VCaP (cell line): ENCODE measurements at regions not wholly inside any gene's neighbourhood (a gene's known extent, or its start where the extent isn't known, plus 50 kb on each side); places are given as distances from the start of the nearest gene placed in this dataset.

Experiments
- H3K27ac ChIP-seq: fragments of 450-650 bp; 2 replicates; pipeline ENCODE4 v1.5.1; 2017
- TF ChIP-seq, protein P1 (sequence below): fragments of 450-650 bp; conservative IDR thresholded peaks from 2 replicates; pipeline ENCODE4 v1.5.1; 2017; ENCODE audit warnings: mild to moderate bottlenecking, moderate library complexity

GRCh38 chr4:31175242-31175910 is 455.2 kb downstream of the PCDH7 start:
- TF ChIP-seq, protein P1, sequence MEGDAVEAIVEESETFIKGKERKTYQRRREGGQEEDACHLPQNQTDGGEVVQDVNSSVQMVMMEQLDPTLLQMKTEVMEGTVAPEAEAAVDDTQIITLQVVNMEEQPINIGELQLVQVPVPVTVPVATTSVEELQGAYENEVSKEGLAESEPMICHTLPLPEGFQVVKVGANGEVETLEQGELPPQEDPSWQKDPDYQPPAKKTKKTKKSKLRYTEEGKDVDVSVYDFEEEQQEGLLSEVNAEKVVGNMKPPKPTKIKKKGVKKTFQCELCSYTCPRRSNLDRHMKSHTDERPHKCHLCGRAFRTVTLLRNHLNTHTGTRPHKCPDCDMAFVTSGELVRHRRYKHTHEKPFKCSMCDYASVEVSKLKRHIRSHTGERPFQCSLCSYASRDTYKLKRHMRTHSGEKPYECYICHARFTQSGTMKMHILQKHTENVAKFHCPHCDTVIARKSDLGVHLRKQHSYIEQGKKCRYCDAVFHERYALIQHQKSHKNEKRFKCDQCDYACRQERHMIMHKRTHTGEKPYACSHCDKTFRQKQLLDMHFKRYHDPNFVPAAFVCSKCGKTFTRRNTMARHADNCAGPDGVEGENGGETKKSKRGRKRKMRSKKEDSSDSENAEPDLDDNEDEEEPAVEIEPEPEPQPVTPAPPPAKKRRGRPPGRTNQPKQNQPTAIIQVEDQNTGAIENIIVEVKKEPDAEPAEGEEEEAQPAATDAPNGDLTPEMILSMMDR, result no peak
- H3K27ac ChIP-seq, result no peak overlapping the region

DNA sequence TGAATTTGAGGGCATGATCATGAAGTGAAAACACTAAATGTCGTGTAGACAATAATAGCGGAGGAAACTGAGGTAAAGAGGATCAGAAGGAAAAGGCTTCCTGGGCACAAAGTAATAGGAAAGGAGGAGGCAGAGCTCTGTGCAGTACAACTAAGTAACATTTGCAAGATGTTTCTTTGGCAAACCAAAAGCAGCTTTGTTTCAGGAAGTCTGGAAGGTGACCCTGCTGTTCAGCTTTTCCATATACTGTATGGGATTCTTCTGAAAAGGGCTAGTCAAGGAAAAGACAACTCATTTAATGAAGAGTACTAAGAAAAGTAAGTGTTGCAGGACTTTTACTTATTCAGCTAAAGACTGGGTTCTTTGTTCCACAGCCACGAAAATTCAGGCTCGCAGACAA is 463.1 kb downstream of the PCDH7 start:
- TF ChIP-seq, protein P1, result no peak
- H3K27ac ChIP-seq, result no peak overlapping the region

GRCh38 chr4:31185014-31185585 is 464.9 kb downstream of the PCDH7 start:
- no peak overlapping the region for H3K27ac ChIP-seq
- TF ChIP-seq, protein P1, result no peak

GRCh38 chr4:31187979-31188378 is 467.8 kb downstream of the PCDH7 start:
- no peak overlapping the region for H3K27ac ChIP-seq
- TF ChIP-seq, protein P1, result no peak

DNA sequence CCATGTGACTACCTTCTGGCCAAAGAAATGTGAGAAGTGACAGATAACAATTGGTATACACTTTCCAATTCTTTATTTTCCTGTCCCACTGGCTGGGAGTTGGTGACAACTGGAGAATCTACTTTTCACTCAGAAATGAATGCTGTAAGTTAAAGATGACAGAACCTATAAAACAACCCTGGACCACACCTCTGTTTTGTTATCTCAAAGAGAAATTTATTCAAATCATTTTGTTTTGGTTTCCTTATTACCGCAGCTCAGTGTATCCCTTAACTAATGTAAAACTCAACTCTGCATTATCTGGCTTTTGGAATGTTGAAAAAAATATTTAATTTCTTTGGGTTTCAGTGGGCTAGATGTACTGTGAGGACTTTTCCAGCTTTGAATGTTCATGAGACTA is 469.8 kb downstream of the PCDH7 start:
- H3K27ac ChIP-seq, result no peak overlapping the region
- TF ChIP-seq, protein P1, result no peak

- TF ChIP-seq, protein P1, result no peak
- H3K27ac ChIP-seq, result no peak overlapping the region
Measured at GRCh38 chr4:31190671-31191070, 470.5 kb downstream of the PCDH7 start.

- TF ChIP-seq, protein P1, result no peak
- H3K27ac ChIP-seq, result no peak overlapping the region
Measured at GRCh38 chr4:31192341-31192740, 472.2 kb downstream of the PCDH7 start.
